ENCODE measurements at regions not wholly inside any gene's neighbourhood (a gene's known extent, or its start where the extent isn't known, plus 50 kb on each side); places are given as distances from the start of the nearest gene placed in this dataset.

GRCh38 chr22:49308300-49308699, 519.4 kb downstream of the BRD1 start:
- H3K27me3 ChIP-seq (replicated peaks in 1 of 4; ENCODE audit: control extremely low read depth in 1 of 4, control insufficient read depth in 3 of 4, insufficient read depth in 4 of 4, low read length in 3 of 4) = peaks cover 0 to 17% (median 1%) of the 10 kb centered on the region in 4 experiments
- intact Hi-C loops (cut with micrococcal nuclease) = no loop called here
- no peak overlapping the region for H2AFZ ChIP-seq (ENCODE audit: insufficient read depth, low read depth, low read length, poor library complexity, severe bottlenecking)
- no peaks in the 10 kb centered on the region for H3K4me1 ChIP-seq (ENCODE audit: control insufficient read depth in 2 of 2, insufficient read depth in 2 of 2, low read length in 2 of 2)
- H3K36me3 ChIP-seq (replicated peaks in 1 of 2; ENCODE audit: control extremely low read depth in 1 of 2, control insufficient read depth in 1 of 2, extremely low read depth in 1 of 2, insufficient read depth in 2 of 2, low read length in 1 of 2) = no peaks in the 10 kb centered on the region
- Mint-ChIP-seq H3K27me3 (peaks cover 26% of the 10 kb centered on the region), H3K4me3 (no peak overlapping the region), H3K27ac (no peak overlapping the region), H3K4me1 (no peaks in the 10 kb centered on the region), H3K9me3 (ENCODE audit: insufficient read depth) (no peaks in the 10 kb centered on the region)
- TF ChIP-seq EZH2 (IDR thresholded peaks at IDR 0.05; ENCODE audit: borderline replicate concordance, insufficient read depth, low read depth, low read length, poor library complexity, severe bottlenecking) (no peak), CTCF (IDR thresholded peaks at IDR 0.05) (no peak)
- H3K9ac ChIP-seq (ENCODE audit: low read length) = no peak overlapping the region
- no peaks in the 10 kb centered on the region for H3K9me3 ChIP-seq (ENCODE audit: control extremely low read depth in 1 of 3, control insufficient read depth in 2 of 3, insufficient read depth in 1 of 3, low read length in 2 of 3)
- CTCF ChIA-PET = interaction anchor here (1.3 kb wide), 1 partner anchor 12 kb away, joined by 3 read pairs; no protein-coding TSS in a partner anchor
- no peak for ATAC-seq (ENCODE audit: low read depth)
- POLR2A ChIA-PET = no interaction called here
- H3K4me2 ChIP-seq (replicated peaks; ENCODE audit: low read depth, low read length, poor library complexity, severe bottlenecking) = no peak overlapping the region
- WGBS (ENCODE audit: insufficient coverage) = 97% methylated on average over 11 of the region's 11 CpGs
- no peaks in the 10 kb centered on the region for H3K79me2 ChIP-seq (ENCODE audit: control insufficient read depth, insufficient read depth, low read length)
- H3K4me3 ChIP-seq (ENCODE audit: control extremely low read depth in 1 of 5, extremely low read depth in 1 of 5, insufficient read depth in 1 of 5, low read depth in 2 of 5, low read length in 4 of 5) = no peak overlapping the region
- no peak for DNase-seq
- no peaks in the 10 kb centered on the region for H4K20me1 ChIP-seq (ENCODE audit: control insufficient read depth, insufficient read depth, low read length, poor library complexity, severe bottlenecking)
- no peak overlapping the region for H3K27ac ChIP-seq (ENCODE audit: low read length in 2 of 2)

- Histone ChIP-seq H3K9ac (ENCODE audit: low read length) (no peak overlapping the region), H3K27ac (ENCODE audit: low read length in 2 of 2) (no peak overlapping the region), H3K4me1 (ENCODE audit: control insufficient read depth in 2 of 2, insufficient read depth in 2 of 2, low read length in 2 of 2) (no peaks in the 10 kb centered on the region), H3K9me3 (ENCODE audit: control extremely low read depth in 1 of 3, control insufficient read depth in 2 of 3, insufficient read depth in 1 of 3, low read length in 2 of 3) (no peaks in the 10 kb centered on the region), H2AFZ (ENCODE audit: insufficient read depth, low read depth, low read length, poor library complexity, severe bottlenecking) (no peak overlapping the region), H3K36me3 (replicated peaks in 1 of 2; ENCODE audit: control extremely low read depth in 1 of 2, control insufficient read depth in 1 of 2, extremely low read depth in 1 of 2, insufficient read depth in 2 of 2, low read length in 1 of 2) (no peaks in the 10 kb centered on the region), H3K27me3 (replicated peaks in 1 of 4; ENCODE audit: control extremely low read depth in 1 of 4, control insufficient read depth in 3 of 4, insufficient read depth in 4 of 4, low read length in 3 of 4) (peaks cover 0 to 17% (median 1%) of the 10 kb centered on the region in 4 experiments), H3K79me2 (ENCODE audit: control insufficient read depth, insufficient read depth, low read length) (no peaks in the 10 kb centered on the region), H4K20me1 (ENCODE audit: control insufficient read depth, insufficient read depth, low read length, poor library complexity, severe bottlenecking) (no peaks in the 10 kb centered on the region), H3K4me2 (replicated peaks; ENCODE audit: low read depth, low read length, poor library complexity, severe bottlenecking) (no peak overlapping the region), H3K4me3 (ENCODE audit: control extremely low read depth in 1 of 5, extremely low read depth in 1 of 5, insufficient read depth in 1 of 5, low read depth in 2 of 5, low read length in 4 of 5) (no peak overlapping the region)
- Mint-ChIP-seq H3K27ac (no peak overlapping the region), H3K4me1 (no peaks in the 10 kb centered on the region), H3K9me3 (ENCODE audit: insufficient read depth) (no peaks in the 10 kb centered on the region), H3K4me3 (no peak overlapping the region), H3K27me3 (peaks cover 30% of the 10 kb centered on the region)
- ChIA-PET POLR2A (no interaction called here), CTCF (no interaction called here)
- DNase-seq (no peak), ATAC-seq (ENCODE audit: low read depth) (no peak)
- intact Hi-C loops (cut with micrococcal nuclease) = no loop called here
- TF ChIP-seq EZH2 (IDR thresholded peaks at IDR 0.05; ENCODE audit: borderline replicate concordance, insufficient read depth, low read depth, low read length, poor library complexity, severe bottlenecking) (no peak), CTCF (IDR thresholded peaks at IDR 0.05) (no peak)
- WGBS (ENCODE audit: insufficient coverage) = 88% methylated on average over 16 of the region's 16 CpGs
Measured at GRCh38 chr22:49307870-49308269, 519.8 kb downstream of the BRD1 start.
